ENCODE measurements at regions not wholly inside any gene's neighbourhood (a gene's known extent, or its start where the extent isn't known, plus 50 kb on each side); places are given as distances from the start of the nearest gene placed in this dataset.

- Histone ChIP-seq H2BK12ac (ENCODE audit: insufficient read length, low read depth, low read length) (no peak overlapping the region), H3K56ac (ENCODE audit: insufficient read length, low read depth, low read length) (no peak overlapping the region), H3K23ac (ENCODE audit: insufficient read length, low read depth, low read length) (no peak overlapping the region), H3K14ac (ENCODE audit: insufficient read depth, low read length) (no peak overlapping the region), H3K27ac (ENCODE audit: insufficient read length, low read depth, low read length) (no peak overlapping the region), H2AFZ (ENCODE audit: low read length) (no peak overlapping the region), H4K8ac (replicated peaks; ENCODE audit: insufficient read length, low read depth, low read length) (no peak overlapping the region), H3K9ac (ENCODE audit: extremely low read depth, insufficient read length, low read length) (no peak overlapping the region), H2BK20ac (ENCODE audit: low read depth, low read length, poor library complexity, severe bottlenecking) (no peak overlapping the region), H3T11ph (ENCODE audit: low read length) (no peak overlapping the region), H2AK5ac (ENCODE audit: insufficient read length, low read length) (no peak overlapping the region), H3K79me1 (ENCODE audit: insufficient read depth, low read depth, low read length, poor library complexity, severe bottlenecking) (no peaks in the 10 kb centered on the region), H3K23me2 (ENCODE audit: insufficient read length, low read depth, low read length, poor library complexity, severe bottlenecking) (no peaks in the 10 kb centered on the region), H4K20me1 (ENCODE audit: control insufficient read depth, insufficient read depth, insufficient read length) (no peaks in the 10 kb centered on the region), H3K4me2 (ENCODE audit: insufficient read depth, insufficient read length, low read length) (no peak overlapping the region), H4K5ac (ENCODE audit: insufficient read length, low read depth, low read length) (no peak overlapping the region), H3K79me2 (ENCODE audit: insufficient read depth, low read length) (no peaks in the 10 kb centered on the region), H3K9me3 (ENCODE audit: control insufficient read depth, low read depth, low read length) (no peaks in the 10 kb centered on the region), H4K91ac (ENCODE audit: insufficient read length, low read depth, low read length) (no peak overlapping the region), H2BK15ac (ENCODE audit: low read depth, low read length) (no peak overlapping the region), H3K27me3 (ENCODE audit: insufficient read depth, low read length) (no peaks in the 10 kb centered on the region), H2BK120ac (ENCODE audit: low read depth, low read length, poor library complexity, severe bottlenecking) (no peak overlapping the region), H3K4ac (ENCODE audit: low read depth, low read length) (no peak overlapping the region), H3K4me1 (ENCODE audit: insufficient read depth, low read length) (no peaks in the 10 kb centered on the region), H2BK5ac (ENCODE audit: insufficient read length, low read length) (no peak overlapping the region), H3K18ac (ENCODE audit: insufficient read length, low read depth, low read length) (no peak overlapping the region)
- TF ChIP-seq CTCF (conservative IDR thresholded peaks at IDR 0.05): no peak
- no CpG with 5 or more reads among the region's 4 CpGs for WGBS (ENCODE audit: extremely low coverage, insufficient read length, low lambda C conversion rate)
- H3K27me3 Mint-ChIP-seq (ENCODE audit: low read depth): no peaks in the 10 kb centered on the region; the same call in 1 of the 2 replicates
- H3K4me1 Mint-ChIP-seq: no peaks in the 10 kb centered on the region
- DNase-seq: no peak
- no peaks in the 10 kb centered on the region for H3K9me3 Mint-ChIP-seq
- no peak overlapping the region for H3K27ac Mint-ChIP-seq
- H3K36me3 Mint-ChIP-seq (ENCODE audit: insufficient read depth in 1 of 3, low read depth in 3 of 3): no peaks in the 10 kb centered on the region
- no peak overlapping the region for H3K4me3 Mint-ChIP-seq
Observed at GRCh38 chr13:76307142-76307541, 579.1 kb downstream of the KCTD12 start.
